GM12878 (cell line): ENCODE measurements at regions not wholly inside any gene's neighbourhood (a gene's known extent, or its start where the extent isn't known, plus 50 kb on each side); places are given as distances from the start of the nearest gene placed in this dataset.

ENCODE experiments used
- ATAC-seq: fragments of 200-7000 bp; cut with Tn5 transposase; 3 replicates; pipeline ENCODE4 v1.9.1; 2020; ENCODE audit warnings: mild to moderate bottlenecking, moderate library complexity
- BruUV-seq: library from RNA; stranded (reverse); fragments of 400-500 nt; replicated peaks from 2 replicates; lab custom pipeline; 2021; lab: Mats Ljungman, UMichigan
- CTCF ChIA-PET: fragments of 300-600 bp; sonication (Branson Sonifier 250); formaldehyde crosslinking; extraction: SDS; loops from one replicate; lab custom pipeline; 2021; ENCODE audit warnings: inconsistent platforms; lab: Yijun Ruan, JAX
- POLR2A ChIA-PET: fragments of 350-600 bp; formaldehyde crosslinking; extraction: SDS; loops from one replicate; lab custom pipeline; 2021; ENCODE audit warnings: inconsistent platforms; lab: Charles Lee
- RAD21 ChIA-PET: fragments of 300-600 bp; sonication (Branson Sonifier 250); formaldehyde crosslinking; loops from one replicate; lab custom pipeline; 2023; ENCODE audit warnings: antibody characterized with exemption; ENCODE audit not compliant: unreplicated experiment; lab: Charles Lee
- SMC1A ChIA-PET: fragments of 300-600 bp; sonication (Branson Sonifier 250); formaldehyde crosslinking; loops from one replicate; lab custom pipeline; 2023; ENCODE audit not compliant: unreplicated experiment, uncharacterized antibody; lab: Charles Lee
- DNase-seq: peaks from one replicate; pipeline ENCODE4 v3.0.0-alpha.2; 2011; ENCODE audit warnings: low read depth, low spot score
- FAIRE-seq: peaks from 3 replicates; lab custom pipeline; 2011; peaks lifted over from hg19 to GRCh38; lab: Jason Lieb, UNC
- H2AFZ ChIP-seq: 2 replicates; pipeline ENCODE4 v1.6.0; 2011; ENCODE audit warnings: low read depth, low read length, control low read depth; ENCODE audit not compliant: control insufficient read depth
- H3K27ac ChIP-seq: 2 replicates; pipeline ENCODE4 v1.5.1; 2011; ENCODE audit warnings: control low read depth; ENCODE audit not compliant: control insufficient read depth, insufficient read depth
- H3K27me3 ChIP-seq, 2 experiments: replicated peaks in 1 of 2; 2 replicates each; pipeline versions ENCODE4 v1.6.0 to v1.6.1; 2011; ENCODE audit warnings: low read length in 1 of 2; ENCODE audit not compliant: control insufficient read depth in 2 of 2, insufficient read depth in 2 of 2
- H3K36me3 ChIP-seq, 2 experiments: 2 replicates each; pipeline ENCODE4 v1.5.1; 2011; ENCODE audit warnings: low read length in 1 of 2; ENCODE audit not compliant: control insufficient read depth in 2 of 2, insufficient read depth in 2 of 2
- H3K4me1 ChIP-seq: 2 replicates; pipeline ENCODE4 v1.6.1; 2011; ENCODE audit warnings: mild to moderate bottlenecking, low read length, moderate library complexity, mixed read lengths; ENCODE audit not compliant: control insufficient read depth, insufficient read depth
- H3K4me2 ChIP-seq: 2 replicates; pipeline ENCODE4 v1.6.0; 2011; ENCODE audit warnings: control low read depth; ENCODE audit not compliant: control insufficient read depth, insufficient read depth
- H3K4me3 ChIP-seq: fragments of 200-600 bp; sonication (generic); 2 replicates; pipeline ENCODE4 v1.5.1; 2016
- H3K79me2 ChIP-seq: 2 replicates; pipeline ENCODE4 v1.6.0; 2011; ENCODE audit warnings: low read length; ENCODE audit not compliant: control insufficient read depth, insufficient read depth
- H3K9ac ChIP-seq: 2 replicates; pipeline ENCODE4 v1.8.0; 2011; ENCODE audit warnings: low read length, control low read depth, mixed read lengths; ENCODE audit not compliant: control insufficient read depth, insufficient read depth
- H3K9me3 ChIP-seq: replicated peaks from 3 replicates; pipeline ENCODE4 v1.5.1; 2011; ENCODE audit warnings: mild to moderate bottlenecking, low read length; ENCODE audit not compliant: control insufficient read depth, insufficient read depth
- H4K20me1 ChIP-seq: 2 replicates; pipeline ENCODE4 v1.6.0; 2011; ENCODE audit not compliant: control insufficient read depth, insufficient read depth
- ATF7 ChIP-seq: fragments of 450-650 bp; IDR thresholded peaks from 2 replicates; pipeline ENCODE4 v1.6.1; 2016; ENCODE audit warnings: low read depth, mild to moderate bottlenecking
- CBFB ChIP-seq: IDR thresholded peaks from 2 replicates; pipeline ENCODE4 v1.6.1; 2016; ENCODE audit warnings: antibody characterized with exemption, low read depth
- CBX3 ChIP-seq: fragments of 200-600 bp; sonication (generic); IDR thresholded peaks from 2 replicates; pipeline ENCODE4 v1.6.1; 2016; ENCODE audit warnings: low read depth, borderline replicate concordance
- CREM ChIP-seq: IDR thresholded peaks from 2 replicates; pipeline ENCODE4 v1.6.1; 2014; ENCODE audit warnings: antibody characterized with exemption, low read depth
- EP300 ChIP-seq, 2 experiments: fragments of 150-350 bp in 1 of 2; IDR thresholded peaks; 2 replicates each; pipeline ENCODE4 v1.6.1; 2011 to 2012; ENCODE audit warnings: low read depth in 2 of 2, low read length in 2 of 2, borderline replicate concordance in 1 of 2, improper control_type of control experiment in 1 of 2, inconsistent platforms in 1 of 2; ENCODE audit not compliant: control insufficient read depth in 1 of 2
- KLF5 ChIP-seq: fragments of 450-650 bp; IDR thresholded peaks from 2 replicates; pipeline ENCODE4 v1.6.1; 2014; ENCODE audit warnings: mild to moderate bottlenecking; ENCODE audit not compliant: partially characterized antibody
- LARP7 ChIP-seq: fragments of 450-650 bp; IDR thresholded peaks from 2 replicates; pipeline ENCODE4 v1.6.1; 2017; ENCODE audit warnings: mild to moderate bottlenecking
- MEF2A ChIP-seq: IDR thresholded peaks from 2 replicates; pipeline ENCODE4 v1.6.1; 2011; ENCODE audit warnings: low read depth, mild to moderate bottlenecking, low read length, moderate library complexity; ENCODE audit not compliant: insufficient read depth
- NFYB ChIP-seq: IDR thresholded peaks from 2 replicates; pipeline ENCODE4 v1.6.1; 2011; ENCODE audit warnings: low read depth, mild to moderate bottlenecking, low read length, improper control_type of control experiment, moderate library complexity; ENCODE audit not compliant: insufficient read depth
- NR2C1 ChIP-seq: fragments of 450-650 bp; IDR thresholded peaks from 2 replicates; pipeline ENCODE4 v1.6.1; 2017; ENCODE audit warnings: antibody characterized with exemption, mild to moderate bottlenecking, moderate library complexity
- POLR2AphosphoS2 ChIP-seq: IDR thresholded peaks from 2 replicates; pipeline ENCODE4 v1.6.1; 2011; ENCODE audit warnings: low read depth, mild to moderate bottlenecking, low read length, improper control_type of control experiment, moderate library complexity
- POLR2AphosphoS5 ChIP-seq: IDR thresholded peaks from 2 replicates; pipeline ENCODE4 v1.6.1; 2011; ENCODE audit warnings: mild to moderate bottlenecking, low read length, inconsistent platforms
- RELA ChIP-seq: fragments of 450-650 bp; IDR thresholded peaks from 2 replicates; pipeline ENCODE4 v1.8.0; 2014; ENCODE audit warnings: borderline replicate concordance; ENCODE audit not compliant: partially characterized antibody
- USF1 ChIP-seq: IDR thresholded peaks from 2 replicates; pipeline ENCODE4 v1.6.1; 2011; ENCODE audit warnings: borderline replicate concordance, low read depth, mild to moderate bottlenecking, moderate library complexity, mixed read lengths, low read length; ENCODE audit not compliant: insufficient read depth; ENCODE audit errors: extremely low read length
- ZNF217 ChIP-seq: fragments of 450-650 bp; IDR thresholded peaks from 2 replicates; pipeline ENCODE4 v1.6.1; 2017; ENCODE audit warnings: antibody characterized with exemption, mild to moderate bottlenecking
- ZNF24 ChIP-seq: fragments of 450-650 bp; IDR thresholded peaks from 2 replicates; pipeline ENCODE4 v1.6.1; 2017; ENCODE audit warnings: antibody characterized with exemption, mild to moderate bottlenecking
- ZNF592 ChIP-seq: fragments of 450-650 bp; IDR thresholded peaks from 2 replicates; pipeline ENCODE4 v1.6.1; 2017; ENCODE audit warnings: mild to moderate bottlenecking, moderate library complexity
- ZNF622 ChIP-seq: fragments of 450-650 bp; IDR thresholded peaks from 2 replicates; pipeline ENCODE4 v1.6.1; 2017; ENCODE audit warnings: mild to moderate bottlenecking, inconsistent platforms
- WGBS: methylation state at CpG from one replicate; pipeline ENCODE4 v1.1.6; 2016; ENCODE audit warnings: low lambda C conversion rate; ENCODE audit not compliant: insufficient replicate concordance, insufficient coverage; ENCODE audit errors: missing lambda C conversion rate; 5-methylcytosine and 5-hydroxymethylcytosine counted together
- in situ Hi-C: fragments of 300-500 bp; cut with MboI; formaldehyde crosslinking; loops from 9 replicates; pipeline ENCODE4 v1.14.3; 2018; ENCODE audit warnings: mixed read lengths
- intact Hi-C: fragments of 100-400 bp; cut with micrococcal nuclease; formaldehyde crosslinking; loops from one replicate; pipeline ENCODE4 v1.14.2; 2022; ENCODE audit not compliant: unreplicated experiment

- no peak for TF ChIP-seq ZNF592
- TF ChIP-seq NFYB, result no peak
- TF ChIP-seq EP300 (IDR thresholded peaks at IDR 0.05; ENCODE audit: borderline replicate concordance in 1 of 2, control insufficient read depth in 1 of 2, low read depth in 2 of 2, low read length in 2 of 2), result no peak
- TF ChIP-seq NR2C1, result no peak
- TF ChIP-seq RELA, result no peak
- TF ChIP-seq ATF7, result no peak
- no peak for TF ChIP-seq ZNF217
These were observed 263.8 kb upstream of the ATP10A start (continued) for GRCh38 chr15:26126819-26127387.

- no TSS peak for BruUV-seq
- H3K9ac ChIP-seq, result no peak overlapping the region
- CTCF ChIA-PET, result no interaction called here
- DNase-seq, result no peak
- H3K27me3 ChIP-seq, result no peaks in the 10 kb centered on the region
- H3K27ac ChIP-seq, result no peak overlapping the region
- no peak for FAIRE-seq
- H4K20me1 ChIP-seq, result no peaks in the 10 kb centered on the region
- in situ Hi-C loops (loop anchor here (5.0 kb wide), 1 partner anchor 51 kb away; no protein-coding TSS in a partner anchor), intact Hi-C loops (no loop called here)
- H3K4me3 ChIP-seq, result no peak overlapping the region
- WGBS, result 4% methylated on average over 5 of the region's 6 CpGs
- H2AFZ ChIP-seq, result no peak overlapping the region
- SMC1A ChIA-PET, result no interaction called here
- no peak overlapping the region for H3K4me2 ChIP-seq
- no peaks in the 10 kb centered on the region for H3K36me3 ChIP-seq
- no peaks in the 10 kb centered on the region for H3K4me1 ChIP-seq
- H3K79me2 ChIP-seq, result no peaks in the 10 kb centered on the region
- RAD21 ChIA-PET, result no interaction called here
- POLR2A ChIA-PET, result no interaction called here
- ATAC-seq, result no peak
- H3K9me3 ChIP-seq, result no peaks in the 10 kb centered on the region; the same call in 2 of the 3 replicates
- no peak for TF ChIP-seq MEF2A
- no peak for TF ChIP-seq USF1
- no peak for TF ChIP-seq LARP7
- no peak for TF ChIP-seq CREM
- TF ChIP-seq KLF5, result no peak
- no peak for TF ChIP-seq ZNF24
- TF ChIP-seq ZNF622, result no peak
- no peak for TF ChIP-seq CBX3
- no peak for TF ChIP-seq POLR2AphosphoS2
- no peak for TF ChIP-seq CBFB
- TF ChIP-seq POLR2AphosphoS5, result no peak
These were observed 262.9 kb upstream of the ATP10A start for GRCh38 chr15:26126070-26126469.
